Inferior parietal cortex (tissue), 1 donor: ENCODE measurements at regions not wholly inside any gene's neighbourhood (a gene's known extent, or its start where the extent isn't known, plus 50 kb on each side); places are given as distances from the start of the nearest gene placed in this dataset.
"Not testable (repeated sequence)": the region's sequence is repeated elsewhere in the genome, so short reads cannot be mapped to it uniquely, and the experiment has no call there.

ENCODE experiments used
- DNase-seq: peaks from one replicate; pipeline ENCODE4 v3.0.0-alpha.2; 2016; ENCODE audit errors: extremely low spot score

DNA sequence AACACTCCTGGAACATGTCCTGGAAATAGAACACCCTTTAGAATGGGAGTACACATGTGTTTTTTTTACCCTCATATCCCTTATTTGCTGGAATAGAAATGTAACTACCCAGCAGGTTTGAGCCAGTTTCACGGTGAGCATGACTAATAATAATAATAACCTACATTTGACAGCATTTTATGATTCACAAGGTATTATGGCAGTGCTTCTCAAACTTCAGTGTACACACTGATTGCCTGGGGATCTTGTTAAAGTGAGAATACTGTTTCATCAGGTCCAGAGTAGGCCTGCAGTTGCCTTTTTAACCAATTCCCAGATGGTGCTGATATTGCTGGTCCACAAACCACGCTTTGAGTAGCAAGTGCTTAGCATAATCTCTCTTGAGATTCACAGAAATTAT is 63.9 kb downstream of the NFKBIZ start:
- no peak for DNase-seq

DNA sequence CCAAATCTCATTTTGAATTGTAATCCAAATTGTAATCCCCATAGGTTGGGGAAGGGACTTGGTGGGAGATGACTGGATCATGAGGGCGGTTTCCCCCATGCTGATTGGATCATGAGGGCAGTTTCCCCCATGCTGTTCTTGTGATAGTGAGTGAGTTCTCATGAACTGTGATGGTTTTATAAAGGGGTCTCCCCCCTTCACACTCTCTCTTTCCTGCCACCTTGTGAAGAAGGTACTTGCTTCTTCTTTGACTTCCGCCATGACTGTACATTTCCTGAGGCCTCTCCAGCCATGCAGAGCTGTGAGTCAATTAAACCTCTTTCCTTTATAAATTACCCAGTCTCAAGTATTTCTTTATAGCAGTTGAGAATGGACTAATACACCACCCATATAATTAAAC is 68.4 kb downstream of the NFKBIZ start:
- not testable (repeated sequence) for DNase-seq

DNA sequence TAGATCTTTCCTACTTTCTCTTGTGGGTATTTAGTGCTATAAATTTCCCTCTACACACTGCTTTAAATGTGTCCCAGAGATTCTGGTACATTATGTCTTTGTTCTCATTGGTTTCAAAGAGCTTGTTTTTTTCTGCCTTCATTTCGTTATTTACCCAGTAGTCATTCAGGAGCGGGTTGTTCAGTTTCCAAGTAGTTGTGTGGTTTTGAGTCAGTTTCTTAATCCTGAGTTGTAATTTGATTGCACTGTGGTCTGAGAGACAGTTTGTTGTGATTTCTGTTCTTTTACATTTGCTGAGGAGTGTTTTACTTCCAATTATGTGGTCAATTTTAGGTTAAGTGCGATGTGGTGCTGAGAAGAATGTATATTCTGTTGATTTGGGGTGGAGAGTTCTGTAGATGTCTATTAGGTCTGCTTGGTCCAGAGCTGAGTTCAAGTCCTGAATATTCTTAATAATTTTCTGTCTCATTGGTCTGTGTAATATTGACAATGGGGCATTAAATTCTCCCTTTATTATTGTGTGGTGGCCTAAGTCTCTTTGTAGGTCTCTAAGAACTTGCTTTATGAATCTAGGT is 72.9 kb downstream of the NFKBIZ start:
- not testable (repeated sequence) for DNase-seq

DNA sequence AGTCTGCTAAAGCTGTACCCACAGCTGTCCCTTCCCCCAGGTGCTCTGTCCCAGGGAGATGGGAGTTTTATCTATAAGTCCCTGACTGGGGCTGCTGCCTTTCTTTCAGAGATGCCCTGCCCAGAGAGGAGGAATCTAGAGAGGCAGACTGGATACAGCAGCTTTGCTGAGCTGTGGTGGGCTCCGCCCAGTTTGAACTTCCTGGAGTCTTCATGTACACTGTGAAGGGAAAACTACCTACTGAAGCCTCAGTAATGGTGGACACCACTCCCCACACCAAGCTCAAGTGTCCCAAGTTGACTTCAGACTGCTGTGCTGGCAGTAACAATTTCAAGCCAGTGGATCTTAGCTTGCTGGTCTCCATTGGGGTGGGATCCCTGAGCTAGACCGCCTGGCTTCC is 75.3 kb downstream of the NFKBIZ start:
- DNase-seq: not testable (repeated sequence)

DNA sequence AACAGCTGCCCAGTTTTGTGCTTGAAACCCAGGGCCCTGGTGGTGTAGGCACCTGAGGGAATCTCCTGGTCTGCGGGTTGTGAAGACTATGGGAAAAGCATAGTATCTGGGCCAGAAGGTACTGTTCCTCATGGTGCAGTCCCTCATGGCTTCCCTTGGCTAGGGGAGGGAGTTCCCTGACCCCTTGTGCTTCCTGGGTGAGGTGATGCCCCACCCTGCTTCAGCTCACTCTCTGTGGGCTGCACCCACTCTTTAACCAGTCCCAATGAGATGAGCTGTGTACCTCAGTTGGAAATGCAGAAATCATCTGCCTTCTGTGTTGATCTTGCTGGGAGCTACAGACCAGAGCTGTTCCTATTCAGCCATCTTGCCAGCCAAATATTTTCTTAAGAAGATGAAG is 75.8 kb downstream of the NFKBIZ start:
- not testable (repeated sequence) for DNase-seq

DNA sequence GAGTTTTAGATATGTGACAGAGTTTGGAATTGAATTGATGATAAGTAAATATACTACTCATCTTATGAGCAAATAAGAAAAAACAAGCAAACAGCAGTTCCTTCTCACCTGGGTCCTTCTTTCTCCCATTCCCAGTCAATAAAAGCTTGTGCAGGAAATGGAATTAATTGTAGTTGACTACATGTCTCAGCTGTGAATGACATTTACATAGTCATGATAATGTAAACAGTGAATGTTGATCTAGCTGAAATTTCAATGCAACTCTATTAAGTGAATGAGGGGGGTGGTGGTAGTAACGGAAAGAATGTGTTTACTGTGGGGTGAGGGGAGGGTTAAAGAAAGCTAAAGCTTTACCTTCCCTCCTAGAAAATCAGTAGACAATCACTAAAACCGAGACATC is 76.2 kb downstream of the NFKBIZ start:
- DNase-seq: no peak

DNA sequence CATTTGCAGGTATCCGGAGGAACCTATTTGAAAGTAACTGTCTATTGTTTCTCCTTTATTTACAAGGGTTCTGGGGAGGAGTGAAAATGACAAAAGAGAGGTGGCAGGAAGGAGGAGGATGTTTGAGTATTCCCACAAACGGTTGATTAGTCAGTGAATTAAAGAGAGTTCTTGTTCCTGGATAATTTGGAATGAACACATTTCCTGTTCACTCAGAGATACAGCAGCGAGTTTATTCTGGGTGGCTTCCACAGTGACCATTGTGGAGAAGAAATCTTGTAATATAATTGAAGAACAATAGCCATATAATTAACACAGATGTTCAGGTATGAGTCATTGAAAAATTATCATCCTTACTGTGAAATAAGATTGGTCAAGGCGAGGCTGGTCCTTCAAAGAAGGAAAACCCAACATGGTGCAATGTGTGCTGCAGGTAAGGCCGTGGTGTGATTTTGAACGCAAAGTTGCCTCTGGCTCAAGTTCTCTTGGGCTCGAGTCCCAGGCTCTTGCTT is 77.3 kb downstream of the NFKBIZ start:
- no peak for DNase-seq

DNA sequence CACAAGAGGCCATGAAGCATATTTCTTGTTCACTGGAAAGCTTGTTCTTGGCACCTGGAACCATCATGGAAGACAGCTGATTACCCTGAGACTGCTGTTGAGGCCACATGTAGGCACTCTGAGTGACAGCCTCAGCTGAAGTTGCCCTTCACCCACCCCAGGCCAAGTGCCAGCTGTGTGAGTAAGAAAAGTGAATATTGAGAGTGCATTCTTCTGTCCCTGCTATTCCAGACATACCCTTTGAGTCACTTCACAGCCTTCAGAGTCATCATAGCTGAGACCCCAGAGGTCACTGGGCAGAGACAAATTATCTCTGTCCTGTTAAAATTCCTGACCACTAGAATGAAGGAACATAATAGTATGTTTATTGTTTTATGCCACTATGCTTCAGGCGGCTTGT is 79.6 kb downstream of the NFKBIZ start:
- DNase-seq: no peak

DNA sequence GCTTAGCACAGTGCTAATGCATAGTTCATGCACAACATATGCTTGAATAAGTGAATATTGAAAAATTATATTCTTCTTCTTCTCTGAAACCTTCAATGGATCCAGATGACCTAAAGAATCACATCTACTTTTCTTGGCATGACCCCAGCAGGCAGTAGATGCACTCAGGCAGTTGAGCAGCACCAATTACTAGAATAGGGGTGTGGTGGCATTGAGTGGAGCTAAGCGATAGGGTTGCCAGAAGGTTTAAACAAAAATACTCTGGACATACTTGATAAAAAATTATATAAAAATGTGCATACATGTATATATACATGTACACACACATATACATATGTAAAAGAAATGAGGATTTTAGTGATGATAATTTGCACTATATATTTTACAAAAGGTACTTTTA is 81.8 kb downstream of the NFKBIZ start:
- no peak for DNase-seq

DNA sequence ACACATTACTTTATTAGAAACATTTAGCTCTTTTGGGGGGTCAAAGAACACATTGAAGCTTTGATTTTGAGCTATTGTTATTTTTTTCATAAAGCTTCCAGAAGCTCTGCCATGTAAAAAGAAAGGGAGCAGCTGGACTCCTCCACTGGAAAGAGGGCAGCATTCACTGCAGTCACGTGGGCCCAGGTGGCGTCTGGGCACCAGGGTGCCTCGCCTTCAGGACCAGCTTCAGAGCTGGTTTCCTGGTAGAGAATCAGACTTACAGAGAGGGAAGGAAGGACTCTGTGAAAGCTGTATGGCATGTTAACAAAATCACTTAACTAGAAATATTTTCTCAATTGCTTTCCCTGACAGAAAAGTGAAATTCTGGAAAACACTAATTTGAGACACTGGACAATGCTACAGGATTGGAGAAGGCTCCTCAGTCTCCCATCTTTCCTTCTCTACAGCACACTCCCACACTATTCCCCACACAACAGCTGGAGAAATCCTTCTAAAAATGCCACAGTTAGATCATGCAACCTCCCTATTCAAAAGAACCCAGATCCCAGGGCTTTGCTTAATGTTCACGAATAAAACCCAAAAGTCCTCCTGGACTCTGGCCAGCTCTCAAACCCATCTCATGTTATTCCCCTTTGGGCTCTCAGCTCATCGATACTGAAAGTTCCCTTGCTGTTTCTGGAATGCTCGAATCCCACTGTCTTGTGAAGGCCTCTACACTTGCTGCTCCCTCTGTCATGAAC is 83.2 kb downstream of the NFKBIZ start:
- no peak for DNase-seq

DNA sequence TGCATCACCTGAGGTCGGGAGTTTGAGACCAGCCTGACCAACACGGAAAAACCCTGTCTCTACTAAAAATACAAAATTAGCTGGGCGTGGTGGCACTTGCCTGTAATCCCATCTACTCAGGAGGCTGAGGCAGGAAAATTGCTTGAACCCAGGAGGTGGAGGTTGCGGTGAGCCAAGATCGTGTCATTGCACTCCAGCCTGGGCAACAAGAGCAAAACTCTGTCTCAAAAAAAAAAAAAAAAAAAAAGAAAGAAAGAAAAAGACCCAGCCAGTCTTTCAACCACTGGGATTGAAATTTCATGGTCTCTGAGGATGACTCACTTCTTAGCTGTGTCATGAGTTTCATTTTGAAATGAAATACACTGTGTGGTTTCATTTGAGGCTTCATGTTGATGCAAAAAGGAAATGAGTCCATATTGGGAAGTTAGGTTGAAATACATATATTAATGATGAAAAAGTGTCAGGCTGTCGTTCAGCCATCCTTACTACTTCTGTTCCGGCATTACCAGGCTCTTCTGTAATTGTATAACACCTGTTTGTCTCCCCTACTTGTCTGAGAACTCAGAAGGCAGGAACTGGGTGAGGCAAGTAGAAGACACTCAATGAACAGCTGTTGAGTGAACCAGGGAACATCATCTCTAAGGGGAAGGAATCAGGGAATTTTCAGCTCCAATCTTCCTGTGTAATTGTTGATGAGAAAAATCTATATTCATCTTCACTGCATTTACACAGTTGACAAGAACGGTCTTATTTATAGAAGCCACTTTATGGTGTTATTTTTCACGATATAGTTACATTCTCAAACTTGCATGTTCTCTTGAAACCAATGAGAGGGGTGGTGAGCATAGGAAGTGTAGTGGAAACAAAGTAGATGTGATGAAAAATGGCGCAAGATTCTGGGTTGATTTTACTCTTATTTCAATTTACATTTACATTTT is 87.4 kb downstream of the NFKBIZ start:
- no peak for DNase-seq

DNA sequence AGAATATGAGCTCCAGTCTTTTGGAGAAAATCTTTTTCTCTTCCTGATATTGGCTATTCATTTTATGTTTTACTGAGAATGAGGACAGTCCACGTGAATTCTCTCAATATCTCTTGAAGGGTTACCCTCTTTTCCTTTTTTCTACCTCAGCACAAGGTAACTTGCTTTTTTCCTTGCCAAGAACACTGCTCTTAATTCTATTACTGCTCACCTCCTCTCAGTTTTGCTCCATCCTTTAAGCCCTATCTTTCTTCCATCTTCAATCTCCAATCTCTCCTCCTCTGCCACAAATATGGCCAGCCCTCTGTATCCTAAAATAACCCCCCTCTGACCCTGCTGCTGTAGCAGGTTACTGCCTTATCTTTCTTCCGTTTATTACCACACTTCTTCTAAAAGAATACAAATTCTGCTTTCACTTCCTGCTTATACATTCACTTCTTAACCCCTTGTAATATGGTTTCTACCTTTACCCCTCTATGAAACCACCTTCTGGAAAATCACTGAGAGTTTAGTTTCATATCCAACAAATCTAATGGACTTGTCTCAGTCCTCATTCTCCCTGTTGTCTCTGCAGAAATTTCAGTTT is 89.0 kb downstream of the NFKBIZ start:
- no peak for DNase-seq

DNA sequence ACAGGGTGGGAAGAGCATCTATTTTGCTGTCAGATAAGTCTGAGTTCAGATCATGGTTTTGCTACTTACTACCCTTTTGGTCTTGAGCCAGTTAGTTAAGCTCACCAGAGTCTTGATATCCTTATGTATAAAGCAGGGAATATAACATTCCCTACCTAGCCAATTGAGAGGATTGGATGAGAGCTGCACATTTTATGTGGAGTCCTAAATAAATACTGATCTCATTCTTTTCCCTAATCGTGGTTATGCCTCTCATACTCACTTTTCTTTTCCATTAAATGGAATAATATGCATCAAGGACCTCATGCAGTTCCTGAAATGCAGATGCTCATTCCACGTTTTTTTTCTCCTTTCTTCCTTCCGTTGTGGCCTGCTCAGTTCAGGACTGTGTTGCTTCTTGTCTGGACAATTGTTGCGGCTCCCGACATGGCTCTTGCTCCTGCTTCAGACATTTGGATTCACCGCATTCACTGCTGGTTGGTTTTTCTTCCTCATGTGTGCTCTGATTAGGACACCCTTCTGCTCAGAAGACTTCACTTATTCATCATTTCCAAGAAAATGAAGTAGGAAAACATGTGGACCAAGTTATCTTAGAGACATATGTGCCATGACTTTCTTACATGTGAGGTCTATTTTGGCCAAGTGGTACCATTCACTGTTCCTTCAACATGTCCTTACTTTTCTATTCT is 90.2 kb downstream of the NFKBIZ start:
- no peak for DNase-seq

DNA sequence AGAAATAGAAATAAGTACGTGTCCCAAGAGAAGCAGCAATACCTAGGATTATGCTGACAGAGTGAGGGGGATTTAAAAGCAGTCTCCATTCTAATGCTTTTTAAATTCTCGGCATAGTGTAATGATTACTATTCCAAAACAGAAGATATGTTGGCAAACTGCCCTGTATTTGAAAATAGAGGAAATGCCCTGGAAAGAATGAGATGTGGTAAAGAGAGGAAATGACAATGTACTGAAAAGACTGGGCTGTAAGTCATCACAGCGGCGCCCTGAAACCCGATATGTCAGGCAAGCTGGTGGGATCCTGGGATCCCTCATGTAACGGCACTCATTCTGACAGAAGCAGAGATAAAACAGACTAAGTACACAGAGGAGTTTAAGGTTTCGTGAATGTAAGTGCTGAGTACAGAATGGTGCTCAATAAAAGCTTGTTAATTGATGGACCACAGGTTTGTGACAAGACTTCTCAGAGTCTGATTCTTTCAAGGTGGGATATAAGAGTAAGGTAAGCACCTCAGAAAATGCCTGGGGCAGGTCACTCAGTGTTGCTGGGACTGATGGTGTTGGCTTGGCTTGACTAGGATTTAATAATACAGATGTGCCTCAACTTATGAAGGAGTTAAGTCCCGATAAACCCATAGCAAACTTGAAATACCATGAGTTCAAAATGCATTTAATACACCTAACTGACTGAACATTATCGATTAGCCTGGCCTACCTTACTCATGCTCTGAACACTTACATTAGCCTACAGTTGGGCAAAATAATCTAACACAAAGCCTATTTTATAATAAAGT is 91.4 kb downstream of the NFKBIZ start:
- DNase-seq: no peak

DNA sequence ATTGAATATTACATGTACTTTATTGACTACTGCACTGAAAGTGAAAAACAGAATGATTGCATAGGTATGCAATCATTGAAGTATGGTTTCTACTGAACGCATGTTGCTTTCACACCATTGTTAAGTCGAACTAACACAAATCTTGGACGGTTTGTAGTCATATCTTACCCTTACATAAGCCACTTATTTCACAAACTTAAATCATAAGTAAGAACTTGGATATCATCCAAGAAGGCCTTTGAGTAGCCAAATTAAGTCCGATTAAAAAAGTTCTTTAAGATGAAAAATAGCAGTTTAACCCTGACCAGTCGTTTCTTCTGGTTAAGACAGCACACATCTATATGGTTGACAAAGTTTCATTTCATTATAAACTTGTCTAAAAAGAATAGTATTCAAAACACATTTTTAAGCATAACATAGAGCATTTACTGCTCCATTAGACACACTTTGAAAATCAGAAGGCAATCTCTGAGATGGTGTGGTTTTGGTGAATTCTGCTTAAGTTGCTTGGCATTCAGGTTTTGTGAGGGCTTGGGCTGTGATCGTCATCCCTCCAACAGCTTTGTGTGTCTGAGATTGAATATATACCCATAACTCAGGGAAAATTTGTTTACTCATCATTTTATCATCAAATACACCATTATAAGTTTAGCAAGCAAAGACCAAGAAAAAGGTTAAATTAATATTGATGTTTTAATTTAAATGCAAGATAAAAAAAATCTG is 92.2 kb downstream of the NFKBIZ start:
- no peak for DNase-seq

DNA sequence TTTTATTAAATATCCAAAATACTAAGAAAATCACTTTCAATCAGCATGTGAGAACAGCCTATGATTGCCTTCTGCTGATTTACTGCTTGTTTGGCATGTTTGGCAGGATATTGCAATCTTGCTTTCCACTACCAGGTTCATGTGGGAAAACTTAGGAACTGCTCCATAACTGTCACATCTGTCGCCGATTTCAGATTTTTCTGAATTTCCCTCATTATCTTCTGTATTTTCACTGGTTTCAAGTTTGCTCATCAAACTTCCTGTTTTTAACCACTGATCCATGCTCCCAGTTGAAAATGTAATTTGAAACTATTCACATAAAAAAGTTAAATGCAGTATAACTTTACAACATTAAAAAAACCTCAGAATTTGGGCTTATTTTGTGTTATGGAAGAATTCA is 93.0 kb downstream of the NFKBIZ start:
- DNase-seq: no peak

DNA sequence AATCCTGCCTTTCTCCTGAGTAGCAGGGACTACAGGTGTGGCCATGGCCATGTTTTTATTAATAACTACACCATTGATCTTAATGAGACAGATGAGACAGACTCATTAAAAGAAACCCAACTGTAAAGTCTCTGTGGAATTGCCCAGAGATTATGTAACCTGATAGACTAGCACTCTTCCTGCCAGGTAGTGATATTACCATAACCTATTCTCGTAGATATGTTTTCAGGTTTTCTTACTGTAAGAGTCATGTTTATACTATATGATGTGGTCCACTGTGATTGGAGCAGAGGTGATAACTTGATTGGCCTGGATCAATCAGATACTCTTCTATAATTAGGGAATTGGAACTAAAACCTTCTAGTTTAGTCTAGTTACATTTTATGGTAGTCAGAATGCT is 93.7 kb downstream of the NFKBIZ start:
- no peak for DNase-seq

DNA sequence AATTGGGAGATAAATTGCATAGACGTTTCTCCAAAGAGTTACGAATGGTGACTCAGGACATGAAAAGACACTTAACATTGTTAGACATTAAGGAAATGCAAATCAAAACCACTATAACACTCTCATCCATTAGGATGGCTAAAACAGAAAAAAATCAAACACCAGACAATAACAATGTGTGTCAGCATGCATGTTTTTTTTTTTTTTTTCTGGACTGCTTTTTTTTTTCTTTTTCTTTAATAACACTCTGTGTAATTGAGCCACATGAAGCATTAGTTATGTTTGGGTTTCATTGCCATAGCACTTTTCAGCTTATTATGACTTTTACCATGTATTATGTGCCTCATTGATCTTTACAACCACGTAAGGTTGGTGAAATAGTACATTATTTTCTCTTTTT is 95.0 kb downstream of the NFKBIZ start:
- DNase-seq: no peak

DNA sequence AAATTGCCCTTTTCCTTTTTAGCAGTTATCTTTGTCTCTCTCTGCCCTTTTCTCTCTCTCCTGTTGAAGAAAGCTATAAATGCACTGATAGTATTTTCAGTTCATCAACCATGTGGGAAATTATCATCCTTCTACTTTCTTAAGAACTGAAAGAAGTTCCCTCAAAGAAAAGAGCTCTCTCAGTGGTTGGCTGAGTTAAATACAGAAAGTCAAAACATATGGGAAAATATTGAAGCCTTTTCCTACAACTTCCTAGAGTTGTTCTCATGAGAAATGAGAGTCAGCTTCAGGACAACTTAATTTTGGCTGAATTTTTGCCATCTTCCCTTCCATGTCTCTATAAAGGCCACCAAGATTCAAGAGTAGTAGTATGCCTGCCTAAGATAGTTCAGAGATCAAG is 96.7 kb downstream of the NFKBIZ start:
- DNase-seq: no peak

DNA sequence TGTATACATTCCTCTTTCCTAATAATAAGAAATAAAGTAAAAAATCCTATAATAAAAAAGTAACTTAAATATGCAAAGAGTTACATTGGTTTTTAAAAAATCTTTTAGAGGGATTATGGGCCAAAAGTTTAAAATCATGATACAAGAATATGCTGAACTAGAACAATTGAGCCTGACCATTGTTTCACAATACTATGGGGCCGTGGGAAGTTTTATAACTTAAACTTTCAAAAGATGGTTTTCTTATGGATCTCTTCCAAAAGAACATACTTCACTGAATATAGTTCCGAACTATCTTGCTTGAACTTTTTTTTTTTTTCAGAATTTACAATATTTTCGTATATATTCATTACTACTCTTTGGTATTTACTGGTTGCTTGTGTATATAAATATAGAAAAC is 97.6 kb downstream of the NFKBIZ start:
- no peak for DNase-seq
